ENCODE measurements at regions not wholly inside any gene's neighbourhood (a gene's known extent, or its start where the extent isn't known, plus 50 kb on each side); places are given as distances from the start of the nearest gene placed in this dataset.
"Not testable (repeated sequence)": the region's sequence is repeated elsewhere in the genome, so short reads cannot be mapped to it uniquely, and the experiment has no call there.

DNA sequence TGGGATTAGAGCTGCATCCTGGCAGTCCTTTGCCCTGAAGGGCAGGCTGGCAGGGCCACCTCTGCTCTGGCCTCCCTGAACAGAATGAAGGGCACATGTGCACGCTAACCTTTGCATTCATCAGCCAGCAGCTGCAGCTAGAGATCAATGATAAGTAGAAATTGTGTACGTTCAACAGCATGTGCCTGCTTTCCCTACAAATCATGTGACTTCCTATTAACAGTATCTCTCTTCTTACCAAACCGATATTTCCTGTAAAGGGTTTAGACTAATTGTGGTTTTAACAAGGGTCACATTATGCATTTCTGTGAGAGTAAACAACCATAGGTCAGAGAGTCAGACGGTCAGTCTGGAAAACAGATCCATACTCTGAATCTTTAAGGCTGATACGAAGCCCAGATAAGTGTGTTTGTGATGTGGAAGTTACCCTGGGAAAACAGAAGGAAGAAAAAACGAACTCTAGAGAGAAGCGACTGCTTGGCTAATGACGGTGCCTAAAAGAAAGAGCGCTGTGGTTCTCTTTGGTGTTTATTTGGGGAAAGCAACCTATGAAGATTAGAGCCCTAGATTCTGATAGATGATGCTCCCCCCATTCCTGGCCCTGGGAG is 219.4 kb downstream of the MAF start:
- no TSS peak for BruUV-seq (replicated peaks)
- H3K4me2 ChIP-seq (ENCODE audit: low read length): no peak overlapping the region
- no peaks in the 10 kb centered on the region for H3K9me2 ChIP-seq (ENCODE audit: insufficient read depth, low read length)
- POLR2A ChIA-PET: no interaction called here
- CTCF ChIA-PET (ENCODE audit: unreplicated experiment): no interaction called here
- no peak overlapping the region for H2AFZ ChIP-seq (ENCODE audit: low read length)
- H4K20me1 ChIP-seq (ENCODE audit: insufficient read depth, low read length): no peaks in the 10 kb centered on the region
- intact Hi-C loops (cut with micrococcal nuclease; ENCODE audit: unreplicated experiment): no loop called here
- H3K79me2 ChIP-seq (ENCODE audit: insufficient read depth, low read depth, low read length): no peaks in the 10 kb centered on the region
- no peak for TF ChIP-seq EZH2phosphoT487 (IDR thresholded peaks at IDR 0.05; ENCODE audit: borderline replicate concordance, low read depth, low read length)
- TF ChIP-seq, protein P1, sequence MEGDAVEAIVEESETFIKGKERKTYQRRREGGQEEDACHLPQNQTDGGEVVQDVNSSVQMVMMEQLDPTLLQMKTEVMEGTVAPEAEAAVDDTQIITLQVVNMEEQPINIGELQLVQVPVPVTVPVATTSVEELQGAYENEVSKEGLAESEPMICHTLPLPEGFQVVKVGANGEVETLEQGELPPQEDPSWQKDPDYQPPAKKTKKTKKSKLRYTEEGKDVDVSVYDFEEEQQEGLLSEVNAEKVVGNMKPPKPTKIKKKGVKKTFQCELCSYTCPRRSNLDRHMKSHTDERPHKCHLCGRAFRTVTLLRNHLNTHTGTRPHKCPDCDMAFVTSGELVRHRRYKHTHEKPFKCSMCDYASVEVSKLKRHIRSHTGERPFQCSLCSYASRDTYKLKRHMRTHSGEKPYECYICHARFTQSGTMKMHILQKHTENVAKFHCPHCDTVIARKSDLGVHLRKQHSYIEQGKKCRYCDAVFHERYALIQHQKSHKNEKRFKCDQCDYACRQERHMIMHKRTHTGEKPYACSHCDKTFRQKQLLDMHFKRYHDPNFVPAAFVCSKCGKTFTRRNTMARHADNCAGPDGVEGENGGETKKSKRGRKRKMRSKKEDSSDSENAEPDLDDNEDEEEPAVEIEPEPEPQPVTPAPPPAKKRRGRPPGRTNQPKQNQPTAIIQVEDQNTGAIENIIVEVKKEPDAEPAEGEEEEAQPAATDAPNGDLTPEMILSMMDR (conservative IDR thresholded peaks at IDR 0.05; ENCODE audit: low read length): no peak
- H3K4me3 ChIP-seq (ENCODE audit: low read depth, low read length, poor library complexity, severe bottlenecking): no peak overlapping the region
- H3K9me3 ChIP-seq (ENCODE audit: low read length): no peaks in the 10 kb centered on the region
- H3K4me1 ChIP-seq (ENCODE audit: insufficient read depth, low read length, poor library complexity, severe bottlenecking): no peaks in the 10 kb centered on the region
- no peak overlapping the region for H3K27ac ChIP-seq (ENCODE audit: low read depth, low read length, poor library complexity, severe bottlenecking)
- H3K36me3 ChIP-seq (ENCODE audit: insufficient read depth, low read length): no peaks in the 10 kb centered on the region
- DNase-seq (ENCODE audit: low spot score): no peak

DNA sequence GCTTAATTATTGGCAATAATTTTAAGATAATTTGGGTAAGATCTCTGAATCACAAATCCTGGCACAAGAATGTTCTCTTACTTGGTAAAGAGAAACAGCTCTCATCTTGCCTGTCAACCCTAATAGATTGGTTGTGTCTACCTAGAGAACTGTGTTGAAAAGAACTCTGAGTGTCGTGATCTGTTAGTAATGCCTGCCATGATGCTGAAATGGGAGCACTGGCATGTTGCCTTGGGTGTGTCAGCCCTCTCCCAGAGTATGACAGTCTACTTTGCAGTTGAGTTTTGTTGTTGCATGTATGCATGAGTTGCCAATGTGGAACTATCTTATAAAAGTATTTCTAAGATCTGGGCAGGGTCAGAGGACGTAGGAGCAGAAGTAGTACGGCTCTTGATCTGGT is 221.4 kb downstream of the MAF start:
- no peaks in the 10 kb centered on the region for H3K36me3 ChIP-seq (ENCODE audit: insufficient read depth, low read length)
- H3K9me2 ChIP-seq (ENCODE audit: insufficient read depth, low read length): no peaks in the 10 kb centered on the region
- TF ChIP-seq, protein P1 (conservative IDR thresholded peaks at IDR 0.05; ENCODE audit: low read length): no peak
- TF ChIP-seq EZH2phosphoT487 (IDR thresholded peaks at IDR 0.05; ENCODE audit: borderline replicate concordance, low read depth, low read length): no peak
- intact Hi-C loops (cut with micrococcal nuclease; ENCODE audit: unreplicated experiment): no loop called here
- H3K79me2 ChIP-seq (ENCODE audit: insufficient read depth, low read depth, low read length): no peaks in the 10 kb centered on the region
- H3K27ac ChIP-seq (ENCODE audit: low read depth, low read length, poor library complexity, severe bottlenecking): no peak overlapping the region
- CTCF ChIA-PET (ENCODE audit: unreplicated experiment): no interaction called here
- no peak overlapping the region for H2AFZ ChIP-seq (ENCODE audit: low read length)
- POLR2A ChIA-PET: no interaction called here
- DNase-seq (ENCODE audit: low spot score): no peak
- no peaks in the 10 kb centered on the region for H4K20me1 ChIP-seq (ENCODE audit: insufficient read depth, low read length)
- no peak overlapping the region for H3K4me2 ChIP-seq (ENCODE audit: low read length)
- no peak overlapping the region for H3K4me3 ChIP-seq (ENCODE audit: low read depth, low read length, poor library complexity, severe bottlenecking)
- H3K4me1 ChIP-seq (ENCODE audit: insufficient read depth, low read length, poor library complexity, severe bottlenecking): no peaks in the 10 kb centered on the region
- no TSS peak for BruUV-seq (replicated peaks)
- H3K9me3 ChIP-seq (ENCODE audit: low read length): no peaks in the 10 kb centered on the region

DNA sequence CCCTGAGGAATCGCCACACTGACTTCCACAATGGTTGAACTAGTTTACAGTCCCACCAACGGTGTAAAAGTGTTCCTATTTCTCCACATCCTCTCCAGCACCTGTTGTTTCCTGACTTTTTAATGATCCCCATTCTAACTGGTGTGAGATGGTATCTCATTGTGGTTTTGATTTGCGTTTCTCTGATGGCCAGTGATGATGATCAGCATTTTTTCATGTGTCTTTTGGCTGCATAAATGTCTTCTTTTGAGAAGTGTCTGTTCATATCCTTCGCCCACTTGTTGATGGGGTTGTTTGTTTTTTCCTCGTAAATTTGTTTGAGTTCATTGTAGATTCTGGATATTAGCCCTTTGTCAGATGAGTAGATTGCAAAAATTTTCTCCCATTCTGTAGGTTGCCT is 223.5 kb downstream of the MAF start:
- POLR2A ChIA-PET; CTCF ChIA-PET (ENCODE audit: unreplicated experiment): not testable (repeated sequence)

More for the DNA sequence above, 223.5 kb downstream of the MAF start:
- H2AFZ ChIP-seq (ENCODE audit: low read length); H3K4me2 ChIP-seq (ENCODE audit: low read length); intact Hi-C loops (cut with micrococcal nuclease; ENCODE audit: unreplicated experiment); BruUV-seq (replicated peaks); H3K79me2 ChIP-seq (ENCODE audit: insufficient read depth, low read depth, low read length); DNase-seq (ENCODE audit: low spot score); H4K20me1 ChIP-seq (ENCODE audit: insufficient read depth, low read length); H3K9me2 ChIP-seq (ENCODE audit: insufficient read depth, low read length); H3K27ac ChIP-seq (ENCODE audit: low read depth, low read length, poor library complexity, severe bottlenecking); H3K36me3 ChIP-seq (ENCODE audit: insufficient read depth, low read length); H3K4me1 ChIP-seq (ENCODE audit: insufficient read depth, low read length, poor library complexity, severe bottlenecking); H3K9me3 ChIP-seq (ENCODE audit: low read length); H3K4me3 ChIP-seq (ENCODE audit: low read depth, low read length, poor library complexity, severe bottlenecking): not testable (repeated sequence)
